ENCODE measurements at regions not wholly inside any gene's neighbourhood (a gene's known extent, or its start where the extent isn't known, plus 50 kb on each side); places are given as distances from the start of the nearest gene placed in this dataset.
A peak's percentile ranks its signal among the peaks of the same experiment; 100 is the strongest.

DNA sequence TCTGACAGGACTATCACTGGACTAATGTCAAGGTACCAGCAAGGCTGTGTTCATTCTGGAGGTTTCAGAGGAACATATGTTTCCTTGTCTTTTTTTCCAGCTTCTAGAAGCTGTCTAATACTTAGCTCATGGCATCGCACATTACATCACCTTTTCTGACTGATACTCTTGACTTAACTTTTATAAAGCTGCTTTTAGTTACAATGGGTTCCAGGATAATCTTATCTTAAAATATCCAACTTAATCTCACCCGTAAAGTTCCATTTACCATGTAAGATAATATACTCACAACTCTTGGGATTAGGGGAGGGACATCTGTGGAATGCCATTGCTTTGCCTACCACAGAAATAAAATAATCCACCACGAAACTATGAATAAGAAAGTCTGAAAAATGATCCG is 394.2 kb downstream of the CDH19 start (continued):
- TF ChIP-seq BHLHE40 (IDR thresholded peaks at IDR 0.05; ENCODE audit: borderline replicate concordance in 1 of 2, low read depth in 2 of 2, low read length in 1 of 2) = no peak
- TF ChIP-seq SREBF2 (IDR thresholded peaks at IDR 0.05; ENCODE audit: low read length) = no peak
- TF ChIP-seq WRNIP1 (IDR thresholded peaks at IDR 0.05; ENCODE audit: borderline replicate concordance, low read depth, low read length) = no peak
- no peak for TF ChIP-seq MTA3 (IDR thresholded peaks at IDR 0.05; ENCODE audit: borderline replicate concordance, low read length)

DNA sequence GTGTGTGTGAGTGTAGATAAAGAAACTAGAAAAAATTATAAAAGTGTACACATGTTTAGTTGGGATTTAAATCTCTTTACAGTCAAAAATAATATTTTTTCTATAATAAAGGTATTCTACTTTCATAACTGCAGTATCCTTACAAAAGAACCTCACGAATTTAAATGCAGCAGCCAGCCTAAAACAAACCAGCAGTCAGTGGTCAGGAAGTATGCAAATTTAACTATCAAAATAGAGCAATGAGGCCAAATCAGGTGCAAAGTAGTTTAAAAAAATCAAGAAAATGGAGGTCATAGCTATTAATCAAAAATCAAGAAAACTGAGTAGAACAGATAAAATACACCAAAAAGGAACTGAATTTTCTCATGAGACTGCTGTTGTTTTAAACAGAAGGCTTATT is 407.1 kb downstream of the CDH19 start:
- BruUV-seq (replicated peaks) = no TSS peak
- Histone ChIP-seq H2AFZ (ENCODE audit: control insufficient read depth, low read depth, low read length) (no peak overlapping the region), H3K79me2 (ENCODE audit: control insufficient read depth, insufficient read depth, low read length) (no peaks in the 10 kb centered on the region), H3K4me2 (ENCODE audit: control insufficient read depth, insufficient read depth) (no peak overlapping the region), H3K27me3 (replicated peaks in 1 of 2; ENCODE audit: control insufficient read depth in 2 of 2, insufficient read depth in 2 of 2, low read length in 1 of 2) (no peaks in the 10 kb centered on the region), H3K4me1 (ENCODE audit: control insufficient read depth, insufficient read depth, low read length) (no peaks in the 10 kb centered on the region), H3K9ac (ENCODE audit: control insufficient read depth, insufficient read depth, low read length) (no peak overlapping the region), H4K20me1 (ENCODE audit: control insufficient read depth, insufficient read depth) (no peaks in the 10 kb centered on the region), H3K4me3 (no peak overlapping the region), H3K36me3 (ENCODE audit: control insufficient read depth in 2 of 2, insufficient read depth in 2 of 2, low read length in 1 of 2) (no peaks in the 10 kb centered on the region), H3K9me3 (replicated peaks; ENCODE audit: control insufficient read depth, insufficient read depth, low read length) (no peaks in the 10 kb centered on the region), H3K27ac (ENCODE audit: control insufficient read depth, insufficient read depth) (no peak overlapping the region)
- intact Hi-C loops (cut with micrococcal nuclease; ENCODE audit: unreplicated experiment) = no loop called here
- WGBS (ENCODE audit: insufficient coverage, insufficient replicate concordance, low lambda C conversion rate, missing lambda C conversion rate) = 8% methylated on average over 1 of the region's 1 CpG
- CTCF ChIA-PET = no interaction called here
- no peak for TF ChIP-seq SMARCA5 (IDR thresholded peaks at IDR 0.05)
- TF ChIP-seq CHD2 (IDR thresholded peaks at IDR 0.05; ENCODE audit: borderline replicate concordance, low read depth, low read length) = no peak
- in situ Hi-C loops (cut with MboI) = no loop called here
- SMC1A ChIA-PET (ENCODE audit: uncharacterized antibody, unreplicated experiment) = no interaction called here
- ATAC-seq = peak; percentile 52; the same call in 2 of the 3 replicates
- DNase-seq (ENCODE audit: low read depth, low spot score) = no peak
- POLR2A ChIA-PET = no interaction called here
- FAIRE-seq = no peak
- RAD21 ChIA-PET (ENCODE audit: unreplicated experiment) = no interaction called here

DNA sequence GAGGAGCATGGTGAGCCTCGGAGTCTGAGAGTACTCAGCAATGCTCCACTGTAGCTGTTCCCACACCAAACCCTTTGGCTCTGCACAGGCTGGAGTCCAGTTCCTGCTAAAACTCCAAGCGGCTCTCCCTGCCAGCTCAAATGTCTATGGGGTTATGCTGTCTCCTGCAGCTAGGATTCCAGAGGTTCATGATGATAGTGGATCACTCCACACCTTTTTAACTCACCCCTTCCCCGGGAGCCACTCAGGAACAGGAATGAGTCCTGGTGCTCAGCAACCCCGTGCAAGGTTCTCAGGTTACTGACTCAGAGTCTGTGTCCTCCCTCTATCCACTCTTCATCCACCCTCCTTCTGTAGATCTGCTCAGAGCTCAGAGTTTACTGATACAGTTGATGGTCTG is 410.0 kb downstream of the CDH19 start:
- CTCF ChIA-PET = no interaction called here
- Histone ChIP-seq H3K79me2 (ENCODE audit: control insufficient read depth, insufficient read depth, low read length) (no peaks in the 10 kb centered on the region), H3K4me2 (ENCODE audit: control insufficient read depth, insufficient read depth) (no peak overlapping the region), H2AFZ (ENCODE audit: control insufficient read depth, low read depth, low read length) (no peak overlapping the region), H4K20me1 (ENCODE audit: control insufficient read depth, insufficient read depth) (no peaks in the 10 kb centered on the region), H3K36me3 (ENCODE audit: control insufficient read depth in 2 of 2, insufficient read depth in 2 of 2, low read length in 1 of 2) (no peaks in the 10 kb centered on the region), H3K4me3 (no peak overlapping the region), H3K27ac (ENCODE audit: control insufficient read depth, insufficient read depth) (no peak overlapping the region), H3K9me3 (replicated peaks; ENCODE audit: control insufficient read depth, insufficient read depth, low read length) (no peaks in the 10 kb centered on the region), H3K27me3 (replicated peaks in 1 of 2; ENCODE audit: control insufficient read depth in 2 of 2, insufficient read depth in 2 of 2, low read length in 1 of 2) (no peaks in the 10 kb centered on the region), H3K9ac (ENCODE audit: control insufficient read depth, insufficient read depth, low read length) (no peak overlapping the region), H3K4me1 (ENCODE audit: control insufficient read depth, insufficient read depth, low read length) (no peaks in the 10 kb centered on the region)
- intact Hi-C loops (cut with micrococcal nuclease; ENCODE audit: unreplicated experiment) = no loop called here
- SMC1A ChIA-PET (ENCODE audit: uncharacterized antibody, unreplicated experiment) = no interaction called here
- RAD21 ChIA-PET (ENCODE audit: unreplicated experiment) = no interaction called here
- ATAC-seq = no peak; the same call in 2 of the 3 replicates
- in situ Hi-C loops (cut with MboI) = no loop called here
- FAIRE-seq = no peak
- DNase-seq (ENCODE audit: low read depth, low spot score) = no peak
- no TSS peak for BruUV-seq (replicated peaks)
- WGBS (ENCODE audit: insufficient coverage, insufficient replicate concordance, low lambda C conversion rate, missing lambda C conversion rate) = 10% methylated on average over 4 of the region's 4 CpGs
- POLR2A ChIA-PET = no interaction called here
- no peak for TF ChIP-seq EGR1 (IDR thresholded peaks at IDR 0.05; ENCODE audit: borderline replicate concordance in 1 of 2, low read depth in 2 of 2, low read length in 2 of 2)
- TF ChIP-seq, protein P1, sequence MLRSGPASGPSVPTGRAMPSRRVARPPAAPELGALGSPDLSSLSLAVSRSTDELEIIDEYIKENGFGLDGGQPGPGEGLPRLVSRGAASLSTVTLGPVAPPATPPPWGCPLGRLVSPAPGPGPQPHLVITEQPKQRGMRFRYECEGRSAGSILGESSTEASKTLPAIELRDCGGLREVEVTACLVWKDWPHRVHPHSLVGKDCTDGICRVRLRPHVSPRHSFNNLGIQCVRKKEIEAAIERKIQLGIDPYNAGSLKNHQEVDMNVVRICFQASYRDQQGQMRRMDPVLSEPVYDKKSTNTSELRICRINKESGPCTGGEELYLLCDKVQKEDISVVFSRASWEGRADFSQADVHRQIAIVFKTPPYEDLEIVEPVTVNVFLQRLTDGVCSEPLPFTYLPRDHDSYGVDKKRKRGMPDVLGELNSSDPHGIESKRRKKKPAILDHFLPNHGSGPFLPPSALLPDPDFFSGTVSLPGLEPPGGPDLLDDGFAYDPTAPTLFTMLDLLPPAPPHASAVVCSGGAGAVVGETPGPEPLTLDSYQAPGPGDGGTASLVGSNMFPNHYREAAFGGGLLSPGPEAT (IDR thresholded peaks at IDR 0.05; ENCODE audit: low read depth) = no peak
- TF ChIP-seq CEBPB (IDR thresholded peaks at IDR 0.05; ENCODE audit: borderline replicate concordance in 1 of 2, low read depth in 2 of 2, low read length in 2 of 2) = no peak
- no peak for TF ChIP-seq EZH2 (IDR thresholded peaks at IDR 0.05; ENCODE audit: borderline replicate concordance, control insufficient read depth, low read depth, low read length)
- TF ChIP-seq SMAD5 (IDR thresholded peaks at IDR 0.05; ENCODE audit: low read depth) = no peak
- no peak for TF ChIP-seq PAX8 (IDR thresholded peaks at IDR 0.05)
- no peak for TF ChIP-seq MYB (IDR thresholded peaks at IDR 0.05; ENCODE audit: borderline replicate concordance, low read depth, low read length)
- TF ChIP-seq EED (IDR thresholded peaks at IDR 0.05; ENCODE audit: low read depth) = no peak
- TF ChIP-seq, protein P2, sequence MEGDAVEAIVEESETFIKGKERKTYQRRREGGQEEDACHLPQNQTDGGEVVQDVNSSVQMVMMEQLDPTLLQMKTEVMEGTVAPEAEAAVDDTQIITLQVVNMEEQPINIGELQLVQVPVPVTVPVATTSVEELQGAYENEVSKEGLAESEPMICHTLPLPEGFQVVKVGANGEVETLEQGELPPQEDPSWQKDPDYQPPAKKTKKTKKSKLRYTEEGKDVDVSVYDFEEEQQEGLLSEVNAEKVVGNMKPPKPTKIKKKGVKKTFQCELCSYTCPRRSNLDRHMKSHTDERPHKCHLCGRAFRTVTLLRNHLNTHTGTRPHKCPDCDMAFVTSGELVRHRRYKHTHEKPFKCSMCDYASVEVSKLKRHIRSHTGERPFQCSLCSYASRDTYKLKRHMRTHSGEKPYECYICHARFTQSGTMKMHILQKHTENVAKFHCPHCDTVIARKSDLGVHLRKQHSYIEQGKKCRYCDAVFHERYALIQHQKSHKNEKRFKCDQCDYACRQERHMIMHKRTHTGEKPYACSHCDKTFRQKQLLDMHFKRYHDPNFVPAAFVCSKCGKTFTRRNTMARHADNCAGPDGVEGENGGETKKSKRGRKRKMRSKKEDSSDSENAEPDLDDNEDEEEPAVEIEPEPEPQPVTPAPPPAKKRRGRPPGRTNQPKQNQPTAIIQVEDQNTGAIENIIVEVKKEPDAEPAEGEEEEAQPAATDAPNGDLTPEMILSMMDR (IDR thresholded peaks at IDR 0.05 in 2 of 3, conservative IDR thresholded peaks at IDR 0.05 in 1 of 3; ENCODE audit: control insufficient read depth in 2 of 3, extremely low read depth in 1 of 3, insufficient read depth in 1 of 3, low read depth in 3 of 3, low read length in 3 of 3) = no peak
